ENCODE measurements at regions not wholly inside any gene's neighbourhood (a gene's known extent, or its start where the extent isn't known, plus 50 kb on each side); places are given as distances from the start of the nearest gene placed in this dataset.

DNA sequence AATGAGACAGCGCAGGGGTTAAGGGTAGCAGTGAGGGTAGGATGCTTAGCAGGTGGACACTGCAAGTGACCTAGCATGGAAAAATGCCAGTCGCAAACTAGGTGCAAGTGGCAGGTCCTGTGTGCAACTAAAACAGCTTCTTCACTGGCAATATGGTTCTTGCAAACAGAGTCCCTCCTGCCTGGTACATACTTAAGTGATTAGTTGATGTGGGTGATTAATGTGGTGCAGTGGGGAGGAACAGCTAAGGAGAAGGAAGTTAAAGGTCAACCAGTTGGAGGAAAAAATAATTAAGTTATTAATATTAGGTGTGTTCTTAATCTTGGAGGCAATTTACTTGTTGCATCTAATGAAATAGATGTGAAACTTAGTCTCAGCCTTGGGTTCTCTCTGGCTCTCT, 121.6 kb upstream of the IGFBP7 start:
- TF ChIP-seq, protein P1, sequence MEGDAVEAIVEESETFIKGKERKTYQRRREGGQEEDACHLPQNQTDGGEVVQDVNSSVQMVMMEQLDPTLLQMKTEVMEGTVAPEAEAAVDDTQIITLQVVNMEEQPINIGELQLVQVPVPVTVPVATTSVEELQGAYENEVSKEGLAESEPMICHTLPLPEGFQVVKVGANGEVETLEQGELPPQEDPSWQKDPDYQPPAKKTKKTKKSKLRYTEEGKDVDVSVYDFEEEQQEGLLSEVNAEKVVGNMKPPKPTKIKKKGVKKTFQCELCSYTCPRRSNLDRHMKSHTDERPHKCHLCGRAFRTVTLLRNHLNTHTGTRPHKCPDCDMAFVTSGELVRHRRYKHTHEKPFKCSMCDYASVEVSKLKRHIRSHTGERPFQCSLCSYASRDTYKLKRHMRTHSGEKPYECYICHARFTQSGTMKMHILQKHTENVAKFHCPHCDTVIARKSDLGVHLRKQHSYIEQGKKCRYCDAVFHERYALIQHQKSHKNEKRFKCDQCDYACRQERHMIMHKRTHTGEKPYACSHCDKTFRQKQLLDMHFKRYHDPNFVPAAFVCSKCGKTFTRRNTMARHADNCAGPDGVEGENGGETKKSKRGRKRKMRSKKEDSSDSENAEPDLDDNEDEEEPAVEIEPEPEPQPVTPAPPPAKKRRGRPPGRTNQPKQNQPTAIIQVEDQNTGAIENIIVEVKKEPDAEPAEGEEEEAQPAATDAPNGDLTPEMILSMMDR (conservative IDR thresholded peaks at IDR 0.05; ENCODE audit: low read depth): no peak
- CTCF ChIA-PET: no interaction called here
- POLR2A ChIA-PET (ENCODE audit: low non-redundant PET): no interaction called here

DNA sequence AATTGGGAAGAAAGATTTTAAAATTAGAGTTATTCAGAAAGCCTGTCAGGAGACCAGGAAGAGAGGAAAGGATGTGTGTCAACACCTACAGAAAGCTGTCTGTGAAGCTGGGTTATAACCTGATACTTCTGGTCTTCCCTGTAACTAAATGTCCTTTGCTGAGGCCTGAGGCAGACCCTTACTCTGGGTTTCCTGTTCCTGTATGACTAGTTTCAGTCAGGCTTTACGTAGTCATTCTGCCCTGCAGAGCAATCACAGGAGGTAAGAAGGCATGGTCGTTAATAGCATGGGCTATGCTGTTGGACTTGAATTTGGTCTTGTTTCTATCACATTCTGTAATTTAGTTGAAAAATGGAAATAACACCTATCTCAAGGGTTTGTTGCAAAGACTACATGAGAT, 110.5 kb upstream of the IGFBP7 start:
- TF ChIP-seq, protein P1 (conservative IDR thresholded peaks at IDR 0.05; ENCODE audit: low read depth): no peak
- no peak overlapping the region for H3K27ac ChIP-seq
- POLR2A ChIA-PET (ENCODE audit: low non-redundant PET): no interaction called here
- no peak for DNase-seq (ENCODE audit: low spot score)
- CTCF ChIA-PET: no interaction called here

More for the DNA sequence above, 121.6 kb upstream of the IGFBP7 start:
- no peak overlapping the region for H3K27ac ChIP-seq
- DNase-seq (ENCODE audit: low spot score): peak; percentile 56

DNA sequence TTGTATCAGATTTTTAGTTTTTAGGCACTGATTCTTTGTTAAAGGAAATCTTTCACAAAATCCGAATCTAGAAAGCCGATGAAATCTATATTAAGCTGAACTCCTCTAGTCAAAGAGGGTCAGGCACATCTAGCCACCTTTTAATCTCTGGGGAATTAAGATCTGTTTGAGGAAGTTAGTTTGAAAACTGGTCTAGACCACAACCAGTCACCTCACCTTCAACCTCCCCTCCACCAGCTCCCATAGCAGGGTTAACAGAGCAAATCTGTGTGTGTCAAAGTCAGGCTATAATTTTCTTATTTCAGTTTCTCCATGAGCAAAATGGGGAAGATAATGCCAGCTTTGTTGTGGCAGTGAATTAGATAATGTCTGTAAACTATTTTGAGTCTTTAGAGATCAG, 110.0 kb upstream of the IGFBP7 start:
- TF ChIP-seq, protein P1 (conservative IDR thresholded peaks at IDR 0.05; ENCODE audit: low read depth): no peak
- H3K27ac ChIP-seq: no peak overlapping the region
- DNase-seq (ENCODE audit: low spot score): no peak
- ChIA-PET CTCF (no interaction called here), POLR2A (ENCODE audit: low non-redundant PET) (no interaction called here)

DNA sequence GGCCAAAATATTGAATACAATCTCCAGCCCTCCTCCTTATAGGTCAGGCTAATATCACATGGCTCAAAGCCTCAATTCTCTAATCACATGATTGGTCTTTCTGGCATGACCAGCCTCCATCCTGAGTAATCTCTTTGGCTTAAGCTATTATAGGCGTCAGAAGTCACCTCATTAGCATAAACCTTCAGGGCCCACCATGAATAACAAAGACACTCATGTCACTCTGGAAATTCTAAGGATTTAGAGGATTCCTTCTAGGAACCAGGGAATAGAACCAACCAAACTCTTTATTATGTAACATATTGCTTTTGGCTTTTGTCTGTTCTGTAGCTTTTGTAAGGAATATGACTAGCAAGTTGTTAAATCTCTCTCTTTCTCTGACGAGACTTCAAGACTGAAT, 109.2 kb upstream of the IGFBP7 start:
- TF ChIP-seq, protein P1 (conservative IDR thresholded peaks at IDR 0.05; ENCODE audit: low read depth): no peak
- ChIA-PET CTCF (no interaction called here), POLR2A (ENCODE audit: low non-redundant PET) (no interaction called here)
- H3K27ac ChIP-seq: no peak overlapping the region
- no peak for DNase-seq (ENCODE audit: low spot score)

DNA sequence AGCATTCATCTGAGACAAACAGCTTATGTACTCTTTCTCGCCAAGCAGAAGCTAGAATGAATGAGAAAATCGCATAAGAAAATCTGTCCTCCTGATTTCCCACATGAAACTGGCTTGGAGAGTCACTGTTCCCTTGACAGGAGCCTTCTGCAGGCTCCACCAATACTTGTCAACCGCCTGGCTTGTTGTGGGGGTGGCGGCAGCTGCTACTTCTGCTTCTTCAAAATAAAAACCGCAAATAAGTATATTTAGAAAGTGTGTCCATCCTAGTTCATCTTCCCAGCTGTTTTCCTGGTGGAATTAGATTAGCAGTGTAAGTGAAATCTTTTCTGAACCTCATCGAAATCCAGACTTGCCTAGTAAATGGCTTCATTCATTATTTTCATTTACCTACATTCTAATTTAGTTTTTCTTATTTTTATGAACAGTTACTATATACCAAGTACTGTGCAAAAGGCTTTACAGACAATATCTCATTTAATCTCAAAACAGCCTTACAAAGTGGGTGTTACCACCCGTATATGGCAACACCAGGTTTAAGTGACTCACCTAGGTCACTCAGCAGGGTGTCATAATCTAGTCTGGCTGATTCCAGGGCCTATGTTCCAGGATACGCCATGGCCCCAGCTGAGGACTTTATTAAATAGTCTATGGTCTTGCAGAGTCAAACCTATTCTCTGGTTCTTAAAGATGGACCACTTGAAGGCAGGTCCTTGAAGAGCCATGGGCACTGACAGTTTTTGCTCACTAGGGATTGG, 104.6 kb upstream of the IGFBP7 start:
- DNase-seq (ENCODE audit: low spot score): no peak
- ChIA-PET CTCF (no interaction called here), POLR2A (ENCODE audit: low non-redundant PET) (no interaction called here)

DNA sequence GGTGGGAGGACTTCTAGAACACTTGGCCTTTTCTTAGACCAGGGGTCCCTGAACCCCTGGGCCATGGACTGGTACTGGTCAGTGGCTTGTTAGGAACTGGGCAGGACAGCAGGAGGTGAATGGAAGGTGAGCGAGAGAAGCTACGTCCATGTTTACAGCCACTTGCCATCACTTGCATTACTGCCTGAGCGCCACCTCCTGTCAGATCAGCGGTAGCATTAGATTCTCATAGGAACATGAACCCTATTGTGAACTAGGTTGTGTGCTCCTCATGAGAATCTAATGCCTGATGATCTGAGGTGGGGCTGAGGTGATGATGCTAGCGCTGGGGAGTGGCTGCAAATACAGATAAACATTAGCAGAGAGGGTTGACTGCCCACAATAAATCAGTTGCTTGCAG, 100.9 kb upstream of the IGFBP7 start:
- no peak overlapping the region for H3K27ac ChIP-seq
- ChIA-PET POLR2A (ENCODE audit: low non-redundant PET) (no interaction called here), CTCF (no interaction called here)
- TF ChIP-seq, protein P1 (conservative IDR thresholded peaks at IDR 0.05; ENCODE audit: low read depth): no peak
- DNase-seq (ENCODE audit: low spot score): no peak

More for the DNA sequence above, 104.6 kb upstream of the IGFBP7 start:
- no peak overlapping the region for H3K27ac ChIP-seq
- TF ChIP-seq, protein P1 (conservative IDR thresholded peaks at IDR 0.05; ENCODE audit: low read depth): no peak

Measured in RWPE1 (cell line).